GM21423 (cell line): ENCODE measurements at regions not wholly inside any gene's neighbourhood (a gene's known extent, or its start where the extent isn't known, plus 50 kb on each side); places are given as distances from the start of the nearest gene placed in this dataset.

ENCODE experiments used
- ATAC-seq: cut with Tn5 transposase; IDR thresholded peaks from one replicate; pipeline ENCODE4 v1.9.1; 2021; ENCODE audit warnings: mild to moderate bottlenecking, moderate library complexity; ENCODE audit not compliant: unreplicated experiment

DNA sequence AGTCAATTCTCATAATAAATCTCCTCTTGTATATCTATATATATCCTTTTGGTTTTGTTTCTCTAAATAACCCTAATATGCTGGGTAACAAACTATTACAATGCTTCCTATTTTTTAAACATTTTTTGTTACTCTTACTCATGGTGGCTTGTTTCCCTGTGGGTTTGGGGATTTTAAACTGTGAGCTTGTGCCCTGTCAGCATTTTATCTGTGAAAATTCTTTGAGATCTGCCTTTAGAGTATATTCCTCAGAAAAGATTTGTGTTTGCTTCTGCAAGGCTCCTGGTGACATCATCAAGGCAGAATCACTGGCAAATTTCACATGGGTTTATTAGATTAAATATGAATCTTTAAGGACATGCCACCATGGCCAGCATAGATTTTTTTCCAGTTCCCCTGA, 273.6 kb downstream of the LRFN2 start:
- ATAC-seq, result no peak

DNA sequence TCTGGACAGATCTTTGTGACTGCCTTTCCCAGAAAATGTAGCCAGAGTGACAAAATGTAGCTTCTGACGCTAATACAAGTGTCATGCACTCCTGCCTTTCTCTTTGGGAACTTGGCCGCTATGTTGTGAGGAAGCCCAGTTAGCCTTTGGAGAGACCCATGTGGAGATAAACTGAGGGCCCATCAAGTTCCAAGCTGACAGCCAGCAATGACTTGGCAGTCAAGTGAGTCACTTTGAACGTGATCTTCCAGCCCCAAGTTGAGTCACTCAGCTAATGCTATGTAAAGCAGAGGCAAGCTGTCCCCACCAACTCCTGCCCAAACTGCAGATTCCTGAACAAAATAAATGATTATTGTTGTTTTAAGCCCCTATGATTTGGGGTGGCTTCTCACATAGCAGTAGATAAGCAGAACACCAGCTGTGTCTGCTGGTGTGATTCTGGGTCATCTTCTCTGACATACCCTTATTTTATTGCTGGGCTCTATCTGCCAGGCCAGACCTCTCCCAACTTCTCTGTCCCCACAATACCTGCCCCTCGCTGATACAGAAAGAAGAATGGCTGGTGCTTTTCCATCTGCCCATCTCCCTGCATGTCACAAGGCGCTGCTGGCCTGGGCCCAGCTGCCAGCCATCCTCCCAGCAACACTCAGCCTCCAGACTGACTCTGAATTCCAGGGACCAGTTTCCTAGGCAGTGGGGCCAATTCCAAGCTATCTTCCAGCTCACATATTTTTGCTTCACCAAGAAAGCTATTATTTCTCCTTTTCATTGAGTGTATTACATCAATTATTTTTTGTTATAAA, 274.8 kb downstream of the LRFN2 start:
- ATAC-seq, result no peak

DNA sequence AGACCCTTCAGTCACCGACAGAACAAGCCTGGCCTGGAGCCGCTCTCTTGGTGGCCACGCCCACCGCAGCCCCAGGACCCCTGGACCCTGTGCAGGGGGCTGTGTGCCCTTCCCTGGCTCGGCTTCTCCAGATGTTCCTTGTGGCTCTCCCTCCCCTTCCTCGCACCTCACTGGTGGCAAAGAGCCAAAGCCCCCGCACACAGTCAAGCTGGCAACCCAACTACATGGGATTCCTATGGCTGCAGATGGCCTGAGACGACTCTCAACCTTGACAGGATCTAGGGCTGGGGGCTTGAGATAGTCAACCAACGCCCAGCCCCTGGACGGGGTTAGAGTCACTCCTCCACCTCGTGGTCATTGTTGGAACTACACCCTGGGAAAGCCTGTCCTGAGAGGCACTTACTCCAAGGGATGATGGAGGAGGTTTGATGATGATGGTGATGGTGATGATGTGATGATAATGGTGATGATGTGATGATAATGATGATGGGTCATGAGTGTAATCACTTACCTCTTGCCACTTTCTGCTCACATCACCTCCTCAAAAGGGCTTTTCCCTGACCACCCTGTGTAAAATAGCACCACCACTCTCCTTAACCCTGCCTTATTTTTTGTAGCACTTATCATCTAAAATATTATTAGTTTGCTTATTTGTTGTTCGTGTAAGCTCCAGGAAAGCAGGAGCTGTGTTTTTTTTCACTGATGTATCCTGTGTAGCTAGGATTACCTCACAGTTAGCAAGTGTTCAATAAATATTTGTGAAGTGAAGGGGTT, 278.4 kb downstream of the LRFN2 start:
- no peak for ATAC-seq

DNA sequence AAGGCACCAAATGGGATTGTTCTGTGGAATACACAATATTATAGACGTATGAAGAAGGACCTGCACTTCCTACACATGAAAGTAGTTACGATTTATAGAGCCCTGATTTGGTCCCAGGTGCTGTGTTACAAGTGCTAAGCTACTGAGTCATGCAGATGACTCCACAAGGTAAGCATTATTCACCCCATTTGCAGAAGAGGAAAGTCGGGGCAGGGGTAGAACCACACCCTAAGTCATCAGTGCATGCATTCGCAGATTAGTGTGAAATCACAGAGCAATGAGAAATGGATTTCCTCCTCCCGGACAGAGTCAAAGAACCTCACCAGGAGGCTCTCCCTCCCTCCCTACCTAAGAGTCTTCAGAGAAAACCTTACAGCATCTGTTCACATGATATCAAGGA, 279.5 kb downstream of the LRFN2 start:
- ATAC-seq, result no peak

GRCh38 chr6:40302856-40303454, 284.2 kb downstream of the LRFN2 start:
- ATAC-seq, result no peak

DNA sequence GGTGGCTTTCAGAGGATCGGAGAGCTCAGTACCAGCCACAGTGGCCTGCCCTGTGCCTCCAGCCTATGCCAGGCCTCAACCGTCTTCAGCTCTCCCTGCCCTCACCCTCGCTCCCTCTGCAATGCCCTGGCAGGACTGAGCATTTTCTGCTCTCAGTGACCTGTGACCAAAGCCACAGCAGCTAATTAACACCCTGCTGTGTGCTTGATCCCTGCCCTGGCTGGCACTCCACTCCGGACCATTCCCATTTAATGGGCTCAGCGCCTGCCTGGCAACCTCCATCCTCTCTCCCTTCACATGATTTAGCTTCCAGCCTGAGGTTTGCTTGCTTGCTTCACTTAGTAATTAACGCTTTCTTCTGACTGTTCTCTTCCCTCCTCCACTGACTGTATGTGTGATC, 287.5 kb downstream of the LRFN2 start:
- no peak for ATAC-seq

DNA sequence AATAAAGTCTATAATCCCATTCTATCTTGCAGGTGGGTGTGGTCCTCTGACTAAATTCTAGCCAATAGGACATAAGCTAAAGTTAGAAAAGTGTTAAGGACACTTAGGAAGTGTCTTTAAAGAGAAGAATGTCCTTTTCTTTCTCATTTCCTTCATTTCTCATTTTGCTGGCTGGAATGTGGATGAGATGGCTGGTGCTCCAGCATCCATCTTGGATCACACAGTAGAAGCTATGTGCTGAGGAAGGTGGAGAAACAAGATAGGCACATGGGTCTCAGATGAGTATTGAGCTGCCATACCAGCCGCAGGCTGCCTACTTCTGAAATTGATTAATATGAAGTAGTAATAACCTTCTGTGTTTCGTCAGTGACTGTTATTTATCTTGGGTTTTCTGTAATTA, 289.0 kb downstream of the LRFN2 start:
- no peak for ATAC-seq

DNA sequence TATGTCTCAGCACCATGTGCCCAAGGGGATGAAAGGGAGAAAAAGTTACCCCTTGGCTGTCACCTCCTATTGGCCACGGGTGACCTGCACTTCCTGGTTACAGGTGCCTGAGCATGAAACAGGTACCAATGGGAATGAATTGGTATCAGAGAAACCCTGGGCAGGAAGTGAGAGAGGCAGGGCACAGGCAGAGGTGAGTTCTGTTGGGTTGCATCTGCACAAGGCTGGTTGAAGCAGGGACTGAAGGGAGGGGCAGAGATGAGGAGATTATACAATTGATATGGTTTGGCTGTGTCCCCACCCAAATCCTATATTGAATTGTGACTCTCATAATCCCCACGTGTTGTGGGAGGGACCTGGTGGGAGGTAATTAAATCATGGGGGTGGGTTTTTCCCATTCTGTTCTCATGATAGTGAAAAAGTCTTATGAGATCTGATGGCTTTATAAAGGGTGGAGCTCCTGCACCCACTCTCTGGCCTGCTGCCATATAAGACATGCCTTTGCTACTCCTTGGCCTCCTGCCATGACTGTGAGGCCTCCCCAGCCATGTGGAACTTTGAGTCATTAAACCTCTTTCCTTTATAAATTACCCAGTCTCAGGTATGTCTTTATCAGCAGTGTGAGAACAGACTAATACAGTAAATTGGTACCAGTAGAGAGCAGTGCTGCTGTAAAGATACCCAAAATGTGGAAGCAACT, 291.8 kb downstream of the LRFN2 start:
- ATAC-seq, result no peak

- ATAC-seq, result no peak
Measured at GRCh38 chr6:40293460-40294185, 293.5 kb downstream of the LRFN2 start.

GRCh38 chr6:40293060-40293459, 294.1 kb downstream of the LRFN2 start:
- no peak for ATAC-seq

DNA sequence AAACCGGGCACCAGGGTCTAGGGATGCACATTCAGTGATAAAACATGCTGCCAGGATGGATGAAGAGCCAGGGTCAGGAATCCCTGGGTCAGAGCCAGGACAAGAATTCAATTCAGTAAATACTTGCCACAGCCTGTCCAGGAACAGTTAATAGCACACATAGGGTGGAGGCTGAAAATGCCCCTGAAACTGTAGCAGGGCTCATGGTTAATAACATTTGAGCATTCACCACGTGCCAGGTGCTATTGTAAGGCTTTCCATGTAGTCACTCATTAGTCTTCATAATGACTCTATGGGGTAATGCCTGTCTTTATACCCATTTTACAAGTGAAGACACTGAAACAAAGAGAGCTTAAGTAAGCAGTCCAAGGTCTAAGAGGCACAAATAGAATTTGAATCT, 296.3 kb downstream of the LRFN2 start:
- no peak for ATAC-seq

DNA sequence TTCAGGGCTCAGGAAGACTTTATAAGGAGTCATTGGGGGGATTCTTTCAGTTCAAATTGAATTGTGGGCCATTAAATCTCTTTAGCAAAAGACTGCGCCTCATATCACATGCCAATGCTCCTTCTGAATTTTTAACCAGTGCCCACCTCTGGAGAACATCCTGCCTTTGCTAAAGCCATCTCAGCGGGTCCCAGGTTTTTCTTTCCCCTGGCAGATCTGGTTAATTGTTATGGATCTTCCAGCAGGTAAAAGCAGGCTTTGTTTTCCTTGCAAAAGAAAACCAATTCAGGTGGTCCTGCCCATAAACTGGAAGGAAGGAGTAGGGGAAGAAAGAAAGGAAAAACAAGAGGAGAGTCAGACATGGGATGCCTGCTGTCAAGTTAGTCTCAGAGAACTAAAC, 298.2 kb downstream of the LRFN2 start:
- no peak for ATAC-seq

- no peak for ATAC-seq
Measured at GRCh38 chr6:40287296-40287850, 299.8 kb downstream of the LRFN2 start.

- ATAC-seq, result no peak
Measured at GRCh38 chr6:40286721-40287120, 300.4 kb downstream of the LRFN2 start.

DNA sequence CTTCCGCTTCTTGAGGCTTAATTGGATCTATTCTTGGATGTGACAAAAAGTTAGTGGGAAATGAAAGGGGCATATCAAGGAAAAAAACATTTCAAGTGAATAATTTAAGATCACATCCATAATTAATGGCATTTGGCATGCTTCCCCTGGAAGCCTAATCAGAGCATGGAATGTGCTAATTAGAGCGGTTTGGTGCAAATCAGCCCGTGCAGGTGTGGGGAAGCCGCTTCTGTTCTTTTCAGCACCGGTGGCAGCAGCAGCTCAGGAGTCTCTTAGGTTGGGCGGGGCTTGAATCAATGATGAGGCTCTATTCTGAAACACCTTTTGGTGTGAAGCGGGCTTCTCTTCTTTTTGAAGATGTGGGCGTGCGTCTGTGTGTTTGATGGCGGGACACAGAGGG, 301.2 kb downstream of the LRFN2 start:
- ATAC-seq, result no peak

GRCh38 chr6:40285535-40285934, 301.6 kb downstream of the LRFN2 start:
- ATAC-seq, result no peak

DNA sequence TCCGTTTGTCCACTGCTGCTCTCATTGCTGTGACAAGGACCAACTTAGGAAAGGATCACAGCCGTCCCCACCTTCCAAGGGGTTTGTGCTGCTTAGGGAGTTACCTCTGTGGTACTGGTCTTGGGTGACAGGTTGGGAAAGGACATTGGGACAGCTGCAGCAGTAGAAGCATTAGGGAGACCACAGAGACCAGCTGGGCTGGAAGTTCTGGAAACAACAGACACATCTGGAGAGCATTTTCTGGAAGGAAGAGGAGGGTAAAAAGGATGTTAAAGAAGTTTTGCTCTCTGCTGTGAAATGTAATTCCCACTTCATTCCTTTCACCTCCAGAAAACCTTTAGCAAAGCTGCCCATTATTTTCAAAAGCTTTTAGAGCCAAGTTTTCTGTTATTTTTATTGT, 304.2 kb downstream of the LRFN2 start:
- ATAC-seq, result no peak

- no peak for ATAC-seq
Measured at GRCh38 chr6:40281402-40281801, 305.8 kb downstream of the LRFN2 start.

- ATAC-seq, result no peak
Measured at GRCh38 chr6:40280231-40280630, 306.9 kb downstream of the LRFN2 start.

DNA sequence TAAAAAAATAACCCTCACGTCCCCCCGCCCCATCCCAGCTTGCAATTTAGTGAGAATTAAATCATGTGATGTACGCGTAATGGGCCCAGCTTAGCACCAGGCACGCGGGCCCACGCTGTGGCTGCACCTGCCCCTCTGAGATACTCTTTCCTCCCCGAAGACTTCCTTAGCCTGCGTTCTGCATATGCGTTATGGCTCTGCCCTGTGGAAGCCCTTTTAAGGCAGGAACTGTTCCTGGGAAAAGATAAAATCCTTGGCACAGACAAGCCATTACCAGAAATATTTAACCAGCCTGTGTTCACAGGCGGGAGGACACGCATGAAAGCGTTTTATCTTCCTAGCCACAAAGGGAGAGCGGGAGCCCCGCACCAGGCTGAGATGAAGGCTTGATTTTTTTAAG, 311.0 kb downstream of the LRFN2 start:
- ATAC-seq, result no peak
